K562 (cell line): ENCODE measurements at regions not wholly inside any gene's neighbourhood (a gene's known extent, or its start where the extent isn't known, plus 50 kb on each side); places are given as distances from the start of the nearest gene placed in this dataset.

Source experiments
- ATAC-seq: fragments of 200-7000 bp; cut with Tn5 transposase; 3 replicates; pipeline ENCODE4 v1.9.1; 2020; ENCODE audit warnings: moderate library complexity
- BruUV-seq: library from RNA; stranded (reverse); fragments of 400-500 nt; replicated peaks from 2 replicates; lab custom pipeline; 2021; lab: Mats Ljungman, UMichigan
- CTCF ChIA-PET: fragments of 300-600 bp; formaldehyde crosslinking; extraction: SDS; loops from one replicate; lab custom pipeline; 2021; ENCODE audit warnings: low intra/inter-chr PET ratio; lab: Yijun Ruan, JAX
- POLR2A ChIA-PET: fragments of 300-600, 350-650 bp; sonication (Branson Sonifier 250); formaldehyde crosslinking; extraction: SDS; loops from one replicate; lab custom pipeline; 2021; ENCODE audit warnings: antibody characterized with exemption, inconsistent platforms; lab: Yijun Ruan, JAX
- DNase-seq, 4 experiments: peaks; one replicate each; pipeline versions ENCODE4 v3.0.0 to v3.0.0-alpha.2; 2011 to 2018; ENCODE audit warnings: low spot score in 3 of 4, mixed read lengths in 3 of 4; ENCODE audit errors: extremely low read depth in 1 of 4
- FAIRE-seq: peaks from 2 replicates; lab custom pipeline; 2011; peaks lifted over from hg19 to GRCh38; lab: Jason Lieb, UNC
- H2AFZ ChIP-seq: 2 replicates; pipeline ENCODE4 v1.6.0; 2011; ENCODE audit warnings: low read depth, low read length, control low read depth, inconsistent platforms
- H3K27ac ChIP-seq: fragments of 200-600 bp; 3 replicates; pipeline ENCODE4 v1.8.0; 2011; ENCODE audit warnings: low read depth, mild to moderate bottlenecking, control low read depth, inconsistent platforms, low read length, moderate library complexity, mixed read lengths; ENCODE audit errors: extremely low read depth
- H3K27me3 ChIP-seq, 2 experiments: fragments of 300-600 bp in 1 of 2; 2 replicates in 1 of 2; 3 replicates in 1 of 2; pipeline versions ENCODE4 v1.6.0 to v1.8.0; 2011; ENCODE audit warnings: inconsistent platforms in 2 of 2, low read length in 2 of 2, mild to moderate bottlenecking in 1 of 2, mixed read lengths in 1 of 2, moderate library complexity in 1 of 2; ENCODE audit not compliant: control insufficient read depth in 2 of 2, insufficient read depth in 2 of 2
- H3K36me3 ChIP-seq: fragments of 300-600 bp; 3 replicates; pipeline ENCODE4 v1.8.0; 2011; ENCODE audit warnings: mild to moderate bottlenecking, low read length, inconsistent platforms; ENCODE audit not compliant: control insufficient read depth, insufficient read depth
- H3K4me1 ChIP-seq, 2 experiments: fragments of 200-600 bp in 1 of 2; replicated peaks in 1 of 2; 2 replicates in 1 of 2; 3 replicates in 1 of 2; pipeline versions ENCODE4 v1.5.1 to v1.8.0; 2011; ENCODE audit warnings: inconsistent platforms in 2 of 2, low read length in 2 of 2, mild to moderate bottlenecking in 1 of 2, mixed read lengths in 1 of 2, moderate library complexity in 1 of 2; ENCODE audit not compliant: control insufficient read depth in 2 of 2, insufficient read depth in 2 of 2
- H3K4me2 ChIP-seq: 2 replicates; pipeline ENCODE4 v1.6.1; 2011; ENCODE audit warnings: low read length, control low read depth, inconsistent platforms, mixed read lengths; ENCODE audit not compliant: insufficient read depth
- H3K4me3 ChIP-seq: fragments of 200-600 bp; sonication (generic), shearing (Covaris generic); 2 replicates; pipeline ENCODE4 v1.5.1; 2016; ENCODE audit warnings: control low read depth, inconsistent platforms
- H3K79me2 ChIP-seq: fragments of 200-600 bp; 3 replicates; pipeline ENCODE4 v1.8.0; 2011; ENCODE audit warnings: low read length, inconsistent platforms; ENCODE audit not compliant: control insufficient read depth, insufficient read depth
- H3K9ac ChIP-seq, 2 experiments: 2 replicates each; pipeline versions ENCODE4 v1.6.0 to v1.6.1; 2011; ENCODE audit warnings: low read depth in 2 of 2, low read length in 2 of 2, control low read depth in 1 of 2, inconsistent platforms in 1 of 2, mild to moderate bottlenecking in 1 of 2, mixed read lengths in 1 of 2; ENCODE audit not compliant: insufficient read depth in 1 of 2
- H3K9me1 ChIP-seq: one replicate; pipeline ENCODE4 v1.6.0; 2011; ENCODE audit warnings: inconsistent platforms, mild to moderate bottlenecking, low read length, moderate library complexity; ENCODE audit not compliant: control insufficient read depth, insufficient read depth
- H3K9me3 ChIP-seq: replicated peaks from 2 replicates; pipeline ENCODE4 v1.5.1; 2011; ENCODE audit warnings: low read depth, low read length, inconsistent platforms; ENCODE audit not compliant: control insufficient read depth, insufficient read depth
- H4K20me1 ChIP-seq: replicated peaks from 2 replicates; pipeline ENCODE4 v1.6.1; 2011; ENCODE audit warnings: low read length, inconsistent platforms, mixed read lengths; ENCODE audit not compliant: control insufficient read depth, insufficient read depth
- CTCFL ChIP-seq: IDR thresholded peaks from 2 replicates; pipeline ENCODE4 v1.6.1; 2011; ENCODE audit warnings: borderline replicate concordance, low read depth, mild to moderate bottlenecking, moderate library complexity, low read length; ENCODE audit not compliant: insufficient read depth, poor library complexity, severe bottlenecking
- GTF2F1 ChIP-seq: IDR thresholded peaks from 2 replicates; pipeline ENCODE4 v1.6.1; 2011; ENCODE audit warnings: low read depth, low read length, improper control_type of control experiment
- HDAC8 ChIP-seq: fragments of 450-650 bp; IDR thresholded peaks from 2 replicates; pipeline ENCODE4 v1.6.1; 2016; ENCODE audit warnings: mild to moderate bottlenecking, missing genetic modification characterization, moderate library complexity, missing compliant biosample characterization
- HNRNPK ChIP-seq: fragments of 200-400 bp; formaldehyde crosslinking; IDR thresholded peaks from one replicate; pipeline ENCODE4 v1.6.1; 2018; ENCODE audit warnings: mild to moderate bottlenecking, low read depth, low read length; ENCODE audit not compliant: poor library complexity, severe bottlenecking
- JUNB ChIP-seq: fragments of 450-650 bp; formaldehyde crosslinking; conservative IDR thresholded peaks from 2 replicates; pipeline ENCODE4 v1.4.0; 2020; ENCODE audit warnings: mild to moderate bottlenecking
- STAT5B ChIP-seq: fragments of 250-450 bp; sonication (Bioruptor Pico); IDR thresholded peaks from 2 replicates; pipeline ENCODE4 v1.8.0; 2021; ENCODE audit warnings: mild to moderate bottlenecking, inconsistent platforms
- THRB ChIP-seq: fragments of 450-650 bp; formaldehyde crosslinking; conservative IDR thresholded peaks from 2 replicates; pipeline ENCODE4 v1.4.0; 2022; ENCODE audit warnings: mild to moderate bottlenecking, missing genetic modification characterization
- ZNF764 ChIP-seq: fragments of 250-450 bp; sonication (Bioruptor Pico); IDR thresholded peaks from 2 replicates; pipeline ENCODE4 v1.4.0; 2020; ENCODE audit warnings: low read depth, mild to moderate bottlenecking, moderate library complexity
- WGBS: fragments of 100-300 bp; shearing (Covaris generic); methylation state at CpG from one replicate; pipeline ENCODE4 v1.1.6; 2016; ENCODE audit warnings: low coverage, mixed read lengths; ENCODE audit not compliant: insufficient coverage; ENCODE audit errors: missing lambda C conversion rate; 5-methylcytosine and 5-hydroxymethylcytosine counted together
- in situ Hi-C: fragments of 300-500 bp; cut with MboI; formaldehyde crosslinking; loops from 4 replicates; pipeline ENCODE4 v1.15.0; 2018; ENCODE audit warnings: inconsistent platforms, mixed read lengths
- intact Hi-C: fragments of 100-400 bp; cut with micrococcal nuclease; formaldehyde crosslinking; loops from 2 replicates; pipeline ENCODE4 v1.14.2; 2022

DNA sequence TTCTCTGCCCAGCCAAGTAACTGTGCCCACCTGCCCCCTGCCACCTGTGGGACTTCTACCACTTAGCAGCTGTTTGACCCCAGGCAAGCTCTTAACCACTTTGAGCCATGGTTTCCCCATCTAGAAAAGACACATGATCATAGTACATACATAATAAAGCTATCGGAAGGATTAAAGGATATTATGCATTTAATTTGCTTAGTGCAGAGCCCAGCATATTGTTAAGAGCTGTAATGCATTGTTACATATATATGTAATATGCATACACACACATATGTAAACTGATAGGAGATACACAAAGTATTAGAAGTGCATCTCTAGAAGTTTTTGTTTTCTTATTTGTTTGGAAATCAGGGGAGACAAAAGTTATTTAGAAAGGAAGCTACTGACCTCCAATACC lies 83.5 kb upstream of the ZBTB40 start:
- H3K4me1 ChIP-seq, result peaks cover 7 to 13% of the 10 kb centered on the region in 2 experiments; a peak in 4 of 5 replicates
- H3K4me2 ChIP-seq, result no peak overlapping the region
- no peaks in the 10 kb centered on the region for H3K36me3 ChIP-seq
- H3K79me2 ChIP-seq, result no peaks in the 10 kb centered on the region
- H4K20me1 ChIP-seq, result no peaks in the 10 kb centered on the region; the same call in 1 of the 2 replicates
- H3K9me1 ChIP-seq, result no peaks in the 10 kb centered on the region
- intact Hi-C loops, result no loop called here
- BruUV-seq, result no TSS peak
- TF ChIP-seq CTCFL (no peak), HDAC8 (tag) (no peak), THRB (CRISPR knock-in tag) (no peak), HNRNPK (no peak), ZNF764 (no peak), STAT5B (CRISPR knock-in tag) (no peak), GTF2F1 (no peak), JUNB (CRISPR knock-in tag) (no peak)
- no peak overlapping the region for H3K4me3 ChIP-seq
- H3K27me3 ChIP-seq, result peaks cover 12 to 51% of the 10 kb centered on the region in 2 experiments
- DNase-seq, result no peak
- ATAC-seq, result no peak
- POLR2A ChIA-PET, result interaction anchor here (0.6 to 1.7 kb wide), 3 partner anchors 21 to 651 kb away, joined by 3 to 4 read pairs (median 4); no protein-coding TSS in a partner anchor
- no peak for FAIRE-seq
- no peaks in the 10 kb centered on the region for H3K9me3 ChIP-seq
- H3K9ac ChIP-seq, result no peak overlapping the region
- H3K27ac ChIP-seq, result no peak overlapping the region
- in situ Hi-C loops, result no loop called here
- CTCF ChIA-PET, result no interaction called here
- no peak overlapping the region for H2AFZ ChIP-seq
- 0% methylated on average over 1 of the region's 1 CpG for WGBS
